ENCODE measurements at regions not wholly inside any gene's neighbourhood (a gene's known extent, or its start where the extent isn't known, plus 50 kb on each side); places are given as distances from the start of the nearest gene placed in this dataset.

- TF ChIP-seq, protein P1, sequence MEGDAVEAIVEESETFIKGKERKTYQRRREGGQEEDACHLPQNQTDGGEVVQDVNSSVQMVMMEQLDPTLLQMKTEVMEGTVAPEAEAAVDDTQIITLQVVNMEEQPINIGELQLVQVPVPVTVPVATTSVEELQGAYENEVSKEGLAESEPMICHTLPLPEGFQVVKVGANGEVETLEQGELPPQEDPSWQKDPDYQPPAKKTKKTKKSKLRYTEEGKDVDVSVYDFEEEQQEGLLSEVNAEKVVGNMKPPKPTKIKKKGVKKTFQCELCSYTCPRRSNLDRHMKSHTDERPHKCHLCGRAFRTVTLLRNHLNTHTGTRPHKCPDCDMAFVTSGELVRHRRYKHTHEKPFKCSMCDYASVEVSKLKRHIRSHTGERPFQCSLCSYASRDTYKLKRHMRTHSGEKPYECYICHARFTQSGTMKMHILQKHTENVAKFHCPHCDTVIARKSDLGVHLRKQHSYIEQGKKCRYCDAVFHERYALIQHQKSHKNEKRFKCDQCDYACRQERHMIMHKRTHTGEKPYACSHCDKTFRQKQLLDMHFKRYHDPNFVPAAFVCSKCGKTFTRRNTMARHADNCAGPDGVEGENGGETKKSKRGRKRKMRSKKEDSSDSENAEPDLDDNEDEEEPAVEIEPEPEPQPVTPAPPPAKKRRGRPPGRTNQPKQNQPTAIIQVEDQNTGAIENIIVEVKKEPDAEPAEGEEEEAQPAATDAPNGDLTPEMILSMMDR (IDR thresholded peaks at IDR 0.05), result no peak
- no peak for TF ChIP-seq ZFX (IDR thresholded peaks at IDR 0.05; ENCODE audit: borderline replicate concordance)
Observed at GRCh38 chr10:29869593-29869992, 189.8 kb downstream of the JCAD start.
